MM.1S (cell line): ENCODE measurements at regions not wholly inside any gene's neighbourhood (a gene's known extent, or its start where the extent isn't known, plus 50 kb on each side); places are given as distances from the start of the nearest gene placed in this dataset.

Experiments
- DNase-seq: peaks from one replicate; pipeline ENCODE4 v3.0.0-alpha.2; 2015
- H2AFZ ChIP-seq: fragments of 300-600 bp; sonication (generic); 2 replicates; pipeline ENCODE4 v1.6.0; 2016; ENCODE audit warnings: antibody characterized with exemption, low read length
- H3F3A ChIP-seq: fragments of 300-600 bp; sonication (generic); 2 replicates; pipeline ENCODE4 v1.6.1; 2016; ENCODE audit warnings: mild to moderate bottlenecking, antibody characterized with exemption, low read length, moderate library complexity, mixed read lengths; ENCODE audit not compliant: insufficient read depth
- H3K27ac ChIP-seq: fragments of 300-600 bp; sonication (generic); 2 replicates; pipeline ENCODE4 v1.5.1; 2016; ENCODE audit warnings: mild to moderate bottlenecking, low read length
- H3K27me3 ChIP-seq: fragments of 300-600 bp; sonication (generic); replicated peaks from 2 replicates; pipeline ENCODE4 v1.6.0; 2016; ENCODE audit warnings: low read length; ENCODE audit not compliant: insufficient read depth
- H3K36me3 ChIP-seq: fragments of 300-600 bp; sonication (generic); replicated peaks from 2 replicates; pipeline ENCODE4 v1.6.1; 2016; ENCODE audit warnings: mild to moderate bottlenecking, low read length, mixed read lengths; ENCODE audit not compliant: insufficient read depth
- H3K4me1 ChIP-seq: fragments of 300-600 bp; sonication (generic); 2 replicates; pipeline ENCODE4 v1.6.1; 2016; ENCODE audit warnings: low read length, mixed read lengths
- H3K4me2 ChIP-seq: fragments of 300-600 bp; sonication (generic); 2 replicates; pipeline ENCODE4 v1.6.0; 2016; ENCODE audit warnings: low read depth, low read length
- H3K4me3 ChIP-seq: fragments of 300-600 bp; sonication (generic); 2 replicates; pipeline ENCODE4 v1.5.1; 2016; ENCODE audit warnings: low read length, mixed read lengths
- H3K79me2 ChIP-seq: fragments of 300-600 bp; sonication (generic); 2 replicates; pipeline ENCODE4 v1.6.1; 2016; ENCODE audit warnings: mixed run types, low read length, mixed read lengths
- H3K9ac ChIP-seq: fragments of 300-600 bp; sonication (generic); 2 replicates; pipeline ENCODE4 v1.6.1; 2016; ENCODE audit warnings: low read length, mixed read lengths
- H3K9me2 ChIP-seq: fragments of 300-600 bp; sonication (generic); replicated peaks from 2 replicates; pipeline ENCODE4 v1.6.1; 2016; ENCODE audit warnings: mild to moderate bottlenecking, low read length, mixed read lengths; ENCODE audit not compliant: insufficient read depth
- H3K9me3 ChIP-seq: fragments of 300-600 bp; sonication (generic); replicated peaks from 2 replicates; pipeline ENCODE4 v1.6.1; 2016; ENCODE audit warnings: mild to moderate bottlenecking, low read length, mixed read lengths; ENCODE audit not compliant: insufficient read depth
- H4K20me1 ChIP-seq: fragments of 300-600 bp; sonication (generic); 2 replicates; pipeline ENCODE4 v1.6.1; 2016; ENCODE audit warnings: mild to moderate bottlenecking, low read length, moderate library complexity, mixed read lengths; ENCODE audit not compliant: insufficient read depth
- CTCF ChIP-seq: fragments of 300-600 bp; sonication (generic); IDR thresholded peaks from 2 replicates; pipeline ENCODE4 v1.5.1; 2016; ENCODE audit warnings: antibody characterized with exemption, low read length, mixed read lengths
- EZH2 ChIP-seq: fragments of 300-600 bp; sonication (generic); optimal IDR thresholded peaks from 2 replicates; pipeline ENCODE3; 2017; ENCODE audit warnings: low read depth, mild to moderate bottlenecking, antibody characterized with exemption, low read length, mixed read lengths
- EZH2phosphoT487 ChIP-seq: fragments of 300-600 bp; sonication (generic); IDR thresholded peaks from 2 replicates; pipeline ENCODE4 v1.6.1; 2018; ENCODE audit warnings: antibody characterized with exemption, low read length

- Histone ChIP-seq H3K36me3 (no peaks in the 10 kb centered on the region), H3K9me2 (no peaks in the 10 kb centered on the region), H4K20me1 (no peaks in the 10 kb centered on the region), H3K9me3 (no peaks in the 10 kb centered on the region), H2AFZ (no peak overlapping the region), H3K79me2 (no peaks in the 10 kb centered on the region), H3K4me1 (no peaks in the 10 kb centered on the region), H3F3A (no peaks in the 10 kb centered on the region), H3K4me3 (no peak overlapping the region), H3K27ac (no peak overlapping the region), H3K4me2 (no peak overlapping the region), H3K27me3 (no peaks in the 10 kb centered on the region), H3K9ac (no peak overlapping the region)
- TF ChIP-seq CTCF (no peak), EZH2 (no peak), EZH2phosphoT487 (no peak)
- no peak for DNase-seq
Observed at GRCh38 chr4:140315019-140315418, 58.4 kb upstream of the SCOC start.

- Histone ChIP-seq H3K9me3 (no peaks in the 10 kb centered on the region), H3K9ac (no peak overlapping the region), H3K36me3 (no peaks in the 10 kb centered on the region), H3K9me2 (no peaks in the 10 kb centered on the region), H3K4me2 (no peak overlapping the region), H3F3A (0 out of 2 replicates have a peak, but pooled peaks cover 15% of the 10 kb centered on the region), H3K27ac (no peak overlapping the region), H3K4me3 (no peak overlapping the region), H3K4me1 (peaks cover 19% of the 10 kb centered on the region), H3K79me2 (no peaks in the 10 kb centered on the region), H3K27me3 (no peaks in the 10 kb centered on the region), H2AFZ (no peak overlapping the region), H4K20me1 (no peaks in the 10 kb centered on the region)
- TF ChIP-seq CTCF (no peak), EZH2 (no peak), EZH2phosphoT487 (no peak)
- no peak for DNase-seq
Observed at GRCh38 chr4:140312100-140312499, 61.3 kb upstream of the SCOC start.

DNA sequence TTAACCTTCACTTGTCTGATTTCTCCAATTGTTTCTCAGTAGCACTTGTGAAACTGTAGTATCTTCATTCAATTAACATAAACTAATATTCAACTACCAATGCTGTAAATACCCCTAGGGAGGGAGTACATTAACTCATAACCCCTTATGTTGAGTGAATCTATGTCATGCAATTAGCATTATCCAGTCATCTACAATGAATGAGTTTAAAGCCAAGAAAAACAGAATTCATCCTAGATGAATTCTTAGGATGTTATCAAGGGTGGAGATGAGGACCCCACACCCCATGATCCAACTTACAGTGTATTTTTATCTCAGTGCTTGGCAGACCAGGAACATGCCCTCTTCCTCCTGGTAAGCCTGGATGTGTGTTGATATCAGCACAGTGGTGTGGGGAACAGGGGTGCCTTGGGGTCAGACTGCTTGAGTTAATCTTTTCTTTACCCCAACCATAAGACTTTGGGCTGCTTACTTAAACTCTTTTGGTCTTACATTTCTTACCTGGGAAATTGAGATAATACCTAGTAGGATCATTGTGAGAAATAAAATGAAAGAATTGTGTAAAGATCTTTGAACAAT is 62.1 kb upstream of the SCOC start:
- H3K4me3 ChIP-seq, result no peak overlapping the region
- no peak overlapping the region for H3K27ac ChIP-seq
- H2AFZ ChIP-seq, result no peak overlapping the region
- H3K4me2 ChIP-seq, result no peak overlapping the region
- H3K4me1 ChIP-seq, result peaks cover 19% of the 10 kb centered on the region
- no peaks in the 10 kb centered on the region for H3K9me2 ChIP-seq
- TF ChIP-seq EZH2phosphoT487, result no peak
- TF ChIP-seq EZH2, result no peak
- TF ChIP-seq CTCF, result no peak
- no peak overlapping the region for H3K9ac ChIP-seq
- 0 out of 2 replicates have a peak, but pooled peaks cover 15% of the 10 kb centered on the region for H3F3A ChIP-seq
- no peaks in the 10 kb centered on the region for H3K36me3 ChIP-seq
- H3K9me3 ChIP-seq, result no peaks in the 10 kb centered on the region
- H3K27me3 ChIP-seq, result no peaks in the 10 kb centered on the region
- H3K79me2 ChIP-seq, result no peaks in the 10 kb centered on the region
- no peak for DNase-seq
- no peaks in the 10 kb centered on the region for H4K20me1 ChIP-seq
